ENCODE measurements at regions not wholly inside any gene's neighbourhood (a gene's known extent, or its start where the extent isn't known, plus 50 kb on each side); places are given as distances from the start of the nearest gene placed in this dataset.

- WGBS (ENCODE audit: insufficient coverage), result 89% methylated on average over 2 of the region's 2 CpGs
- H3K4me3 ChIP-seq (ENCODE audit: low read depth, low read length), result no peak overlapping the region
Measured at GRCh38 chr4:36786519-36786918, 458.0 kb upstream of the NWD2 start.

GRCh38 chr4:36794716-36795115, 449.8 kb upstream of the NWD2 start:
- H3K27me3 ChIP-seq (ENCODE audit: control insufficient read depth, insufficient read depth, low read length), result no peaks in the 10 kb centered on the region
- no peaks in the 10 kb centered on the region for H3K4me1 ChIP-seq (ENCODE audit: control insufficient read depth, insufficient read depth, low read length)
- H3K27ac ChIP-seq (ENCODE audit: low read depth, low read length), result no peak overlapping the region
- H3K36me3 ChIP-seq (ENCODE audit: control insufficient read depth, insufficient read depth, low read length), result no peaks in the 10 kb centered on the region
- DNase-seq (ENCODE audit: low read depth in 4 of 6, low spot score in 6 of 6), result no peak
- no CpG with 5 or more reads among the region's 1 CpG for WGBS (ENCODE audit: insufficient coverage)
- no peak overlapping the region for H3K4me3 ChIP-seq (ENCODE audit: low read depth, low read length)
- peaks cover 2% of the 10 kb centered on the region for H3K9me3 ChIP-seq (ENCODE audit: control insufficient read depth, insufficient read depth, low read length)

More at GRCh38 chr4:36786519-36786918, 458.0 kb upstream of the NWD2 start:
- Histone ChIP-seq H3K4me1 (ENCODE audit: control insufficient read depth, insufficient read depth, low read length) (no peaks in the 10 kb centered on the region), H3K27me3 (ENCODE audit: control insufficient read depth, insufficient read depth, low read length) (no peaks in the 10 kb centered on the region), H3K9me3 (ENCODE audit: control insufficient read depth, insufficient read depth, low read length) (no peaks in the 10 kb centered on the region), H3K36me3 (ENCODE audit: control insufficient read depth, insufficient read depth, low read length) (no peaks in the 10 kb centered on the region), H3K27ac (ENCODE audit: low read depth, low read length) (no peak overlapping the region)
- no peak for DNase-seq (ENCODE audit: low read depth in 4 of 6, low spot score in 6 of 6)

- no peak overlapping the region for H3K4me3 ChIP-seq (ENCODE audit: low read depth, low read length)
- H3K9me3 ChIP-seq (ENCODE audit: control insufficient read depth, insufficient read depth, low read length), result no peaks in the 10 kb centered on the region
- H3K27me3 ChIP-seq (ENCODE audit: control insufficient read depth, insufficient read depth, low read length), result no peaks in the 10 kb centered on the region
- DNase-seq (ENCODE audit: low read depth in 4 of 6, low spot score in 6 of 6), result no peak
- no peaks in the 10 kb centered on the region for H3K36me3 ChIP-seq (ENCODE audit: control insufficient read depth, insufficient read depth, low read length)
- no peaks in the 10 kb centered on the region for H3K4me1 ChIP-seq (ENCODE audit: control insufficient read depth, insufficient read depth, low read length)
- no peak overlapping the region for H3K27ac ChIP-seq (ENCODE audit: low read depth, low read length)
Measured at GRCh38 chr4:36812149-36812548, 432.4 kb upstream of the NWD2 start.

DNA sequence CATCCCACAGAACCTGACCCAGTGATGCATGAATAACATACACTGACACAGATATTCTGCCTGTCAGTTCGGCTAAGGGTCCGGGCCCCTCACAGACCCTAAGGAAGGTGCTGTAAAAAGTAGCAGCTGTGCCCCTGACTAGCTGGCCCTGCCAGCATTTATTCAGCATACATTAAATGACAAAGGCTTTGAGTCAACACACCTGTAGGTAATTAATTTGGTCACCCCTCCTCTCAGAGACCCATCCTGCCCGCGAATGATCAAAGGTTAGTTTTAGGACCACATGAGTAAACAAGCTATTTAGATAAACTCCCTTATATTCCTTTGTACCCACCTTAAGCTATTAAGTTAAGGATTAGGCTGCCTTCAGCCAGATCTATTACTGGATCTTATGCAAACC, 429.0 kb upstream of the NWD2 start:
- no peak overlapping the region for H3K27ac ChIP-seq (ENCODE audit: low read depth, low read length)
- H3K27me3 ChIP-seq (ENCODE audit: control insufficient read depth, insufficient read depth, low read length), result no peaks in the 10 kb centered on the region
- no peaks in the 10 kb centered on the region for H3K36me3 ChIP-seq (ENCODE audit: control insufficient read depth, insufficient read depth, low read length)
- no peak for DNase-seq (ENCODE audit: low read depth in 4 of 6, low spot score in 6 of 6)
- no peaks in the 10 kb centered on the region for H3K4me1 ChIP-seq (ENCODE audit: control insufficient read depth, insufficient read depth, low read length)
- 83% methylated on average over 2 of the region's 4 CpGs for WGBS (ENCODE audit: insufficient coverage)
- no peaks in the 10 kb centered on the region for H3K9me3 ChIP-seq (ENCODE audit: control insufficient read depth, insufficient read depth, low read length)
- no peak overlapping the region for H3K4me3 ChIP-seq (ENCODE audit: low read depth, low read length)

GRCh38 chr4:36823199-36823967, 421.2 kb upstream of the NWD2 start:
- 89% methylated on average over 12 of the region's 12 CpGs for WGBS (ENCODE audit: insufficient coverage)
- no peaks in the 10 kb centered on the region for H3K4me1 ChIP-seq (ENCODE audit: control insufficient read depth, insufficient read depth, low read length)
- no peak overlapping the region for H3K4me3 ChIP-seq (ENCODE audit: low read depth, low read length)
- no peak overlapping the region for H3K27ac ChIP-seq (ENCODE audit: low read depth, low read length)
- DNase-seq (ENCODE audit: low read depth in 4 of 6, low spot score in 6 of 6), result no peak
- no peaks in the 10 kb centered on the region for H3K9me3 ChIP-seq (ENCODE audit: control insufficient read depth, insufficient read depth, low read length)
- H3K27me3 ChIP-seq (ENCODE audit: control insufficient read depth, insufficient read depth, low read length), result no peaks in the 10 kb centered on the region
- H3K36me3 ChIP-seq (ENCODE audit: control insufficient read depth, insufficient read depth, low read length), result no peaks in the 10 kb centered on the region

DNA sequence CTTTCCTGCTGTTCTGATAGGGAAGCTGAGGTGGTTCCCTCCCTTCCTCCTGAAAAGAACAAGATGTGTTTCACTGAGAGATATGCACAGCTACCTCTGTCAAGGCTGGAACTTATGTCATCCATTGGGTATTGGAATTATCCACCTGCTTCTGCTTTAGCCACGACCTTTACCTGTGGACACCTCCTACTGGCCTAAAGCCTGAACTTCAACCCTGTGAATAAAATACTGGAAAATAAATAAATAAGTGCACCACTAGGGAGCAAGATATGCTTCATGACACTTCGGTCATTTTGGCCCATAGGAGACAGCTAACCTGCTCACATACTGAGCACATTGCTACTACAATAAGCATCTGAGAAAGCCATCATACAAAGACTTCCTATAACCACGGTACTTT, 419.9 kb upstream of the NWD2 start:
- no peaks in the 10 kb centered on the region for H3K36me3 ChIP-seq (ENCODE audit: control insufficient read depth, insufficient read depth, low read length)
- 86% methylated on average over 1 of the region's 3 CpGs for WGBS (ENCODE audit: insufficient coverage)
- no peaks in the 10 kb centered on the region for H3K27me3 ChIP-seq (ENCODE audit: control insufficient read depth, insufficient read depth, low read length)
- H3K27ac ChIP-seq (ENCODE audit: low read depth, low read length), result no peak overlapping the region
- no peak for DNase-seq (ENCODE audit: low read depth in 4 of 6, low spot score in 6 of 6)
- H3K9me3 ChIP-seq (ENCODE audit: control insufficient read depth, insufficient read depth, low read length), result no peaks in the 10 kb centered on the region
- H3K4me3 ChIP-seq (ENCODE audit: low read depth, low read length), result no peak overlapping the region
- no peaks in the 10 kb centered on the region for H3K4me1 ChIP-seq (ENCODE audit: control insufficient read depth, insufficient read depth, low read length)

- no peak overlapping the region for H3K27ac ChIP-seq (ENCODE audit: low read depth, low read length)
- WGBS (ENCODE audit: insufficient coverage), result 60% methylated on average over 4 of the region's 4 CpGs
- H3K36me3 ChIP-seq (ENCODE audit: control insufficient read depth, insufficient read depth, low read length), result no peaks in the 10 kb centered on the region
- no peaks in the 10 kb centered on the region for H3K9me3 ChIP-seq (ENCODE audit: control insufficient read depth, insufficient read depth, low read length)
- no peak for DNase-seq (ENCODE audit: low read depth in 4 of 6, low spot score in 6 of 6)
- H3K27me3 ChIP-seq (ENCODE audit: control insufficient read depth, insufficient read depth, low read length), result no peaks in the 10 kb centered on the region
- no peak overlapping the region for H3K4me3 ChIP-seq (ENCODE audit: low read depth, low read length)
- no peaks in the 10 kb centered on the region for H3K4me1 ChIP-seq (ENCODE audit: control insufficient read depth, insufficient read depth, low read length)
Measured at GRCh38 chr4:36835246-36835645, 409.3 kb upstream of the NWD2 start.

- 76% methylated on average over 5 of the region's 9 CpGs for WGBS (ENCODE audit: insufficient coverage)
- Histone ChIP-seq H3K27me3 (ENCODE audit: control insufficient read depth, insufficient read depth, low read length) (no peaks in the 10 kb centered on the region), H3K36me3 (ENCODE audit: control insufficient read depth, insufficient read depth, low read length) (no peaks in the 10 kb centered on the region), H3K4me1 (ENCODE audit: control insufficient read depth, insufficient read depth, low read length) (no peaks in the 10 kb centered on the region), H3K9me3 (ENCODE audit: control insufficient read depth, insufficient read depth, low read length) (no peaks in the 10 kb centered on the region), H3K4me3 (ENCODE audit: low read depth, low read length) (no peak overlapping the region), H3K27ac (ENCODE audit: low read depth, low read length) (no peak overlapping the region)
- DNase-seq (ENCODE audit: low read depth in 4 of 6, low spot score in 6 of 6), result no peak
Measured at GRCh38 chr4:36841583-36842326, 402.8 kb upstream of the NWD2 start.

DNA sequence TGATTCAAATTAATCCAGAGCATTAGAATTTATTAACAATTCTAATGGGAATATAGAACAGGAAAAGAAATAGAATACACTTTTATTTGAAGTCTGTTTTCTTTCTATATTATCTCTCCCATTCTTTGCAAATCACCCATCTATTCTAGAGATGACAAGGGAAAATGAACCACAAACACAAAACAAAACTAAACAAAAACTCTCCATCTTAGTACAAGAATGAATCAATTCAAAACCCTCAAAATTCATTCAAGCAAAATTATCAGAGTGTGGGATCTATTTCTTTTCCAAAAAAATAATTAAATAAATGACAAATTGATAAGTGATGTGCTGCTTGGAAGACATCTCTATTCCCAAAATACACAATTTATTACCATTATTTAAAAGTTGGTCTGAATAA, 400.1 kb upstream of the NWD2 start:
- no peak for DNase-seq (ENCODE audit: low read depth in 4 of 6, low spot score in 6 of 6)
- no peaks in the 10 kb centered on the region for H3K36me3 ChIP-seq (ENCODE audit: control insufficient read depth, insufficient read depth, low read length)
- H3K4me3 ChIP-seq (ENCODE audit: low read depth, low read length), result no peak overlapping the region
- H3K27ac ChIP-seq (ENCODE audit: low read depth, low read length), result no peak overlapping the region
- H3K9me3 ChIP-seq (ENCODE audit: control insufficient read depth, insufficient read depth, low read length), result no peaks in the 10 kb centered on the region
- no peaks in the 10 kb centered on the region for H3K27me3 ChIP-seq (ENCODE audit: control insufficient read depth, insufficient read depth, low read length)
- no peaks in the 10 kb centered on the region for H3K4me1 ChIP-seq (ENCODE audit: control insufficient read depth, insufficient read depth, low read length)

DNA sequence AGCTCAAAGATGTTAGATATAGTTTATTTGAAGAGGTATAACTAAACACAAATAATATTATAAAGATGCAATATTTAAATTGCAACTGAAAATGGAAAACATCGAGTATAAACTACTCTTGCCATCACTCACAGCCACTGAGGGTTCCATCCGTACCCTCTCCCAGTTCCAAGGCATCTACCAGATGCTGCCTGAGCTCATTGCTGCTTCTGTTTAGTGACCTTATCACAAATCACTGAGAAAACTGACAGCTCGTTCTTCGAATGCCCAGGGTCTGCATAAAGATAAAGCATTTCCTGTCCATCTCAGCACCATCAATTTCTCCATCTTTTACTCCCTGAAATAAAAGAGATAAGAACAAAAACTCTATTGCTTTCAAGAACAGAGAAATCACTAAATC, 391.7 kb upstream of the NWD2 start:
- no peaks in the 10 kb centered on the region for H3K36me3 ChIP-seq (ENCODE audit: control insufficient read depth, insufficient read depth, low read length)
- H3K4me3 ChIP-seq (ENCODE audit: low read depth, low read length), result no peak overlapping the region
- H3K27ac ChIP-seq (ENCODE audit: low read depth, low read length), result no peak overlapping the region
- no peaks in the 10 kb centered on the region for H3K4me1 ChIP-seq (ENCODE audit: control insufficient read depth, insufficient read depth, low read length)
- DNase-seq (ENCODE audit: low read depth in 4 of 6, low spot score in 6 of 6), result peak in 1 of 6 donors; percentile 16
- no peaks in the 10 kb centered on the region for H3K9me3 ChIP-seq (ENCODE audit: control insufficient read depth, insufficient read depth, low read length)
- WGBS (ENCODE audit: insufficient coverage), result 54% methylated on average over 4 of the region's 4 CpGs
- H3K27me3 ChIP-seq (ENCODE audit: control insufficient read depth, insufficient read depth, low read length), result no peaks in the 10 kb centered on the region

Data from spinal cord (tissue), 9 donors.